Hepatocyte (in vitro differentiated cells): ENCODE measurements at regions not wholly inside any gene's neighbourhood (a gene's known extent, or its start where the extent isn't known, plus 50 kb on each side); places are given as distances from the start of the nearest gene placed in this dataset.

Experiments used
- DNase-seq: peaks from one replicate; pipeline ENCODE4 v3.0.0-alpha.2; 2016; ENCODE audit warnings: low spot score
- H2AFZ ChIP-seq: fragments of 200-600 bp; sonication (generic); 2 replicates; pipeline ENCODE4 v1.6.0; 2016; ENCODE audit warnings: antibody characterized with exemption, mild to moderate bottlenecking
- H3K27ac ChIP-seq: fragments of 200-600 bp; sonication (generic); 2 replicates; pipeline ENCODE4 v1.5.1; 2016; ENCODE audit warnings: mild to moderate bottlenecking
- H3K27me3 ChIP-seq: fragments of 200-600 bp; sonication (generic); 2 replicates; pipeline ENCODE4 v1.6.1; 2016
- H3K36me3 ChIP-seq: fragments of 200-600 bp; sonication (generic); replicated peaks from 2 replicates; pipeline ENCODE4 v1.5.1; 2016; ENCODE audit warnings: low read depth; ENCODE audit not compliant: insufficient read depth
- H3K4me1 ChIP-seq: fragments of 200-600 bp; sonication (generic); 2 replicates; pipeline ENCODE4 v1.5.1; 2016; ENCODE audit warnings: mild to moderate bottlenecking, moderate library complexity; ENCODE audit not compliant: insufficient read depth
- H3K4me2 ChIP-seq: fragments of 200-600 bp; sonication (generic); 2 replicates; pipeline ENCODE4 v1.6.0; 2016
- H3K4me3 ChIP-seq: fragments of 200-600 bp; sonication (generic); 2 replicates; pipeline ENCODE4 v1.5.1; 2016; ENCODE audit warnings: mild to moderate bottlenecking
- H3K79me2 ChIP-seq: fragments of 200-600 bp; sonication (generic); 2 replicates; pipeline ENCODE4 v1.6.0; 2017; ENCODE audit warnings: mild to moderate bottlenecking
- H3K9me2 ChIP-seq: fragments of 200-600 bp; sonication (generic); replicated peaks from 2 replicates; pipeline ENCODE4 v1.6.0; 2017; ENCODE audit warnings: mild to moderate bottlenecking; ENCODE audit not compliant: insufficient read depth
- H3K9me3 ChIP-seq: fragments of 200-600 bp; sonication (generic); 2 replicates; pipeline ENCODE4 v1.5.1; 2016; ENCODE audit warnings: low read depth, mild to moderate bottlenecking
- H4K20me1 ChIP-seq: fragments of 200-600 bp; sonication (generic); 2 replicates; pipeline ENCODE4 v1.6.0; 2016; ENCODE audit warnings: mild to moderate bottlenecking; ENCODE audit not compliant: insufficient read depth, poor library complexity, severe bottlenecking
- CTCF ChIP-seq: fragments of 200-600 bp; sonication (generic); IDR thresholded peaks from 2 replicates; pipeline ENCODE4 v1.5.1; 2016; ENCODE audit warnings: antibody characterized with exemption, mild to moderate bottlenecking; ENCODE audit not compliant: poor library complexity
- EZH2 ChIP-seq: fragments of 200-600 bp; sonication (generic); IDR thresholded peaks from 2 replicates; pipeline ENCODE4 v1.6.1; 2016; ENCODE audit warnings: antibody characterized with exemption, mild to moderate bottlenecking, borderline replicate concordance
- EZH2phosphoT487 ChIP-seq: fragments of 200-600 bp; sonication (generic); IDR thresholded peaks from one replicate; pipeline ENCODE4 v1.6.1; 2018; ENCODE audit warnings: antibody characterized with exemption, mild to moderate bottlenecking, low read depth, moderate library complexity; ENCODE audit not compliant: unreplicated experiment, severe bottlenecking
- WGBS: methylation state at CpG from one replicate; pipeline ENCODE4 v1.1.6; 2016; ENCODE audit warnings: low lambda C conversion rate; ENCODE audit errors: missing lambda C conversion rate; 5-methylcytosine and 5-hydroxymethylcytosine counted together

GRCh38 chr12:87801860-87802720 lies 227.1 kb downstream of the C12orf50 start:
- Histone ChIP-seq H3K4me2 (peak overlapping the region; percentile 54), H3K4me1 (peaks cover 16% of the 10 kb centered on the region), H3K27me3 (no peaks in the 10 kb centered on the region), H3K9me2 (no peaks in the 10 kb centered on the region), H3K4me3 (no peak overlapping the region), H4K20me1 (no peaks in the 10 kb centered on the region), H3K79me2 (no peaks in the 10 kb centered on the region), H2AFZ (no peak overlapping the region), H3K27ac (no peak overlapping the region), H3K36me3 (no peaks in the 10 kb centered on the region), H3K9me3 (no peaks in the 10 kb centered on the region)
- 76% methylated on average over 4 of the region's 4 CpGs for WGBS
- TF ChIP-seq CTCF = no peak
- TF ChIP-seq EZH2phosphoT487 = no peak
- no peak for TF ChIP-seq EZH2
- no peak for DNase-seq

- WGBS = 55% methylated on average over 1 of the region's 1 CpG
- no peaks in the 10 kb centered on the region for H3K9me3 ChIP-seq
- no peaks in the 10 kb centered on the region for H3K9me2 ChIP-seq
- TF ChIP-seq CTCF (no peak), EZH2phosphoT487 (no peak), EZH2 (no peak)
- no peak overlapping the region for H2AFZ ChIP-seq
- H3K4me1 ChIP-seq = no peaks in the 10 kb centered on the region
- H4K20me1 ChIP-seq = no peaks in the 10 kb centered on the region
- no peak overlapping the region for H3K4me2 ChIP-seq
- DNase-seq = no peak
- H3K4me3 ChIP-seq = no peak overlapping the region
- no peaks in the 10 kb centered on the region for H3K27me3 ChIP-seq
- H3K79me2 ChIP-seq = no peaks in the 10 kb centered on the region
- no peaks in the 10 kb centered on the region for H3K36me3 ChIP-seq
- no peak overlapping the region for H3K27ac ChIP-seq
Measured at GRCh38 chr12:87796961-87797516, 232.2 kb downstream of the C12orf50 start.

- H3K4me3 ChIP-seq = no peak overlapping the region
- WGBS = 27% methylated on average over 2 of the region's 2 CpGs
- no peaks in the 10 kb centered on the region for H3K4me1 ChIP-seq
- DNase-seq = no peak
- TF ChIP-seq EZH2 (no peak), CTCF (no peak)
- H2AFZ ChIP-seq = no peak overlapping the region
- no peaks in the 10 kb centered on the region for H4K20me1 ChIP-seq
- no peak overlapping the region for H3K27ac ChIP-seq
- no peaks in the 10 kb centered on the region for H3K79me2 ChIP-seq
- no peaks in the 10 kb centered on the region for H3K27me3 ChIP-seq
- H3K9me3 ChIP-seq = no peaks in the 10 kb centered on the region
- no peaks in the 10 kb centered on the region for H3K9me2 ChIP-seq
- no peak overlapping the region for H3K4me2 ChIP-seq
- H3K36me3 ChIP-seq = no peaks in the 10 kb centered on the region
Measured at GRCh38 chr12:87795555-87795954, 233.6 kb downstream of the C12orf50 start.
